SJCRH30 (cell line): ENCODE measurements at regions not wholly inside any gene's neighbourhood (a gene's known extent, or its start where the extent isn't known, plus 50 kb on each side); places are given as distances from the start of the nearest gene placed in this dataset.

Experiments used
- DNase-seq, 2 experiments: peaks; one replicate each; pipeline ENCODE4 v3.0.0-alpha.2; 2015 to 2020
- H3K27ac ChIP-seq: fragments of 250-450 bp; sonication (Bioruptor Pico); 2 replicates; pipeline ENCODE4 v1.5.1; 2020; ENCODE audit warnings: mild to moderate bottlenecking, moderate library complexity
- H3K27me3 ChIP-seq: fragments of 250-450 bp; sonication (Bioruptor Pico); 2 replicates; pipeline ENCODE4 v1.5.1; 2020; ENCODE audit warnings: mild to moderate bottlenecking, moderate library complexity
- H3K36me3 ChIP-seq: fragments of 250-450 bp; sonication (Bioruptor Pico); 2 replicates; pipeline ENCODE4 v1.5.1; 2020; ENCODE audit warnings: mild to moderate bottlenecking, moderate library complexity
- H3K4me1 ChIP-seq: fragments of 250-450 bp; sonication (Bioruptor Pico); 2 replicates; pipeline ENCODE4 v1.5.1; 2020; ENCODE audit warnings: mild to moderate bottlenecking, moderate library complexity
- H3K4me3 ChIP-seq: fragments of 250-450 bp; sonication (Bioruptor Pico); 2 replicates; pipeline ENCODE4 v1.5.1; 2020; ENCODE audit warnings: mild to moderate bottlenecking, moderate library complexity
- H3K9me3 ChIP-seq: fragments of 250-450 bp; sonication (Bioruptor Pico); replicated peaks from 2 replicates; pipeline ENCODE4 v1.5.1; 2020; ENCODE audit warnings: mild to moderate bottlenecking, moderate library complexity

- no peaks in the 10 kb centered on the region for H3K4me1 ChIP-seq
- H3K27me3 ChIP-seq: no peaks in the 10 kb centered on the region
- H3K27ac ChIP-seq: no peak overlapping the region
- no peaks in the 10 kb centered on the region for H3K9me3 ChIP-seq
- no peaks in the 10 kb centered on the region for H3K36me3 ChIP-seq
- DNase-seq: no peak
- no peak overlapping the region for H3K4me3 ChIP-seq
These were observed 510.8 kb upstream of the B3GALT2 start for GRCh38 chr1:193697115-193697762.

DNA sequence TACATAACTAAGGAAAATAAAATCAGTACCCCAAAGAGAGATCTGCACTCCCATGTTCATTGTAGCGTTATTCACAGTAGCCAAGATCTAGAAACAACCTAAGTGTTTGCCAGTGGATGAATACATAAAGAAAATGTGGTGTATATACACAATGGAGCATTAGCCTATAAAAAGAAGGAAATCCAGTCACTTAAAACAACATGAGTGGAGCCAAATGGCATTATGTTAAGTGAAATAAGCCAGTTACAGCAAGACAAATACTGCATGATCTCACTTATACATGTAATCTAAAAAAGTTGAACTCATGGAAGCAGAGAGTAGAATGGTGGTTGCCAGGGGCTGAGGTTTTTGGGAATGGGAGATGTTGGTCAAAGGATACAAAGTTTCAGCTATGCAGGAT, 508.3 kb upstream of the B3GALT2 start:
- no peak overlapping the region for H3K27ac ChIP-seq
- H3K4me3 ChIP-seq: no peak overlapping the region
- no peaks in the 10 kb centered on the region for H3K4me1 ChIP-seq
- H3K9me3 ChIP-seq: no peaks in the 10 kb centered on the region
- no peak for DNase-seq
- H3K36me3 ChIP-seq: no peaks in the 10 kb centered on the region
- H3K27me3 ChIP-seq: no peaks in the 10 kb centered on the region

DNA sequence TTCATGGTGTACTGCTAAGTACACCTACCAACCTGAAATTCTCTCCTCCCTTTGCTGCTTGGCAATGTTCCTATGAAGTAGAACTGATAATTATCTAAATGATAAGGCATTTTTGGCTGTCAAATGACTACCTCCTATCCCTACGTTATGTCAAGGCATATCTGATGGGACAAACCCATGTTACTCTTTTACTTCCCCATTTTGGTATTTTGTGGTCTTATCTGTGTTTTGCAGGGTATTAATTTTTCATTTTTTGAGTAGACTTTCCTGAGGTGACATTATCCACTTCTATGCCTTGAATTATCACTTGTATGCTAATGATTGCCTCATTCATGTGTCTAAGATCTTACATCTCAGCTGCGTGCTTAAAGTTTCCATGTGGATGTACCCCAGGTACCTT, 499.6 kb upstream of the B3GALT2 start:
- no peak for DNase-seq
- no peaks in the 10 kb centered on the region for H3K9me3 ChIP-seq
- H3K4me3 ChIP-seq: no peak overlapping the region
- no peaks in the 10 kb centered on the region for H3K36me3 ChIP-seq
- no peak overlapping the region for H3K27ac ChIP-seq
- H3K27me3 ChIP-seq: no peaks in the 10 kb centered on the region
- H3K4me1 ChIP-seq: no peaks in the 10 kb centered on the region

DNA sequence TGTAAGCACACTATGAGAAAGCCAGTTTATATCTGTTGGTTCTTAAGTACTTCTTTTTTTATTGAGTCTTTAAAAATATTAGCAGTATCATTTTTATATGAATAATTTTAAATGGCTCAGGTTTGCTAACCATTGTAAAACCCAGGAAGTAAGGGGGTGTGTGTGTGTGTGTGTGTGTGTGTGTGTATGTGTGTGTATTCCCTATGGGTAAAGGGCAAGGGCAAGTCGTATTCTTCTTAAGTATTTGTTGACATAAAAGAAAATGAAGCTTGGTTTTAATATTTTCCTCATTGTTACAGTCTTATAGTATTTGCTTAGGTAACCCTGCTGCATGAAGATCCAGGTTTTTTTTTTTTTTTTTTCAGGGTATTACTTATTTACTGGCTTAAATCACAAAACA, 495.0 kb upstream of the B3GALT2 start:
- H3K27ac ChIP-seq: no peak overlapping the region
- no peak for DNase-seq
- no peaks in the 10 kb centered on the region for H3K36me3 ChIP-seq
- H3K27me3 ChIP-seq: no peaks in the 10 kb centered on the region
- no peaks in the 10 kb centered on the region for H3K9me3 ChIP-seq
- no peak overlapping the region for H3K4me3 ChIP-seq
- no peaks in the 10 kb centered on the region for H3K4me1 ChIP-seq

- DNase-seq: no peak
- H3K4me3 ChIP-seq: no peak overlapping the region
- H3K4me1 ChIP-seq: no peaks in the 10 kb centered on the region
- H3K9me3 ChIP-seq: no peaks in the 10 kb centered on the region
- H3K27ac ChIP-seq: no peak overlapping the region
- no peaks in the 10 kb centered on the region for H3K27me3 ChIP-seq
- H3K36me3 ChIP-seq: no peaks in the 10 kb centered on the region
These were observed 494.5 kb upstream of the B3GALT2 start for GRCh38 chr1:193680924-193681316.

DNA sequence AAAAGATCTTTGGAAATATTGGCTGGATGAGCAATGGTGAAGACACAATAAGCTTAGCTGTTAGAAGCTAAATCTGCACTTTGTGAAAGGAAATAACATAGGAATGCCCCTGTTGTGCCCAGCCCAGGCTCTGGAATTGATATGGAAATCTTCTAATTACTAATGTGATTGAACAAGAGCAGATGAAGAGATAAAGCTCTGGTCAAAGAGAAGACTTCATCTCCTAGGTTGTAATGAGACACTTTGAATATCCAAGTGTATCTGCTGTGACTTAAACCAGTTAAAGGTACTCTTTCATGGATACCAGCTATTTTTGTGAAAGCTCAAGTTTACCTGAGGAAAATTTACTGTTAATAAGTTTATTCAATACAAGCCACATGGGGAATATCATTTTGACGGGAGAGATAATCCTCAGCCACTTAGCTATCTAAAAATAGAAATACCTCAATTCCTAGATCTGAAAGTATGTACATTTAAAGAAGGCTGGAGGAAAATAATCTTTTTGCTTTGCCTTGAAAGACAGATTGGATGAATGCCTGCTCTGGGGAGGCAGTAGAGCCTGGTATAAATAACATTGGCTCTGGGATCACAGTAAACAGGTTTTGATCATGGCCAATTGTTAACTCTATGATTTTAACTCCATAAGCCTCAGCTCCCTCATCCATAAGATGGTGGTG, 494.0 kb upstream of the B3GALT2 start:
- no peaks in the 10 kb centered on the region for H3K27me3 ChIP-seq
- no peaks in the 10 kb centered on the region for H3K9me3 ChIP-seq
- H3K4me1 ChIP-seq: no peaks in the 10 kb centered on the region
- DNase-seq: no peak
- H3K4me3 ChIP-seq: no peak overlapping the region
- H3K36me3 ChIP-seq: no peaks in the 10 kb centered on the region
- no peak overlapping the region for H3K27ac ChIP-seq

DNA sequence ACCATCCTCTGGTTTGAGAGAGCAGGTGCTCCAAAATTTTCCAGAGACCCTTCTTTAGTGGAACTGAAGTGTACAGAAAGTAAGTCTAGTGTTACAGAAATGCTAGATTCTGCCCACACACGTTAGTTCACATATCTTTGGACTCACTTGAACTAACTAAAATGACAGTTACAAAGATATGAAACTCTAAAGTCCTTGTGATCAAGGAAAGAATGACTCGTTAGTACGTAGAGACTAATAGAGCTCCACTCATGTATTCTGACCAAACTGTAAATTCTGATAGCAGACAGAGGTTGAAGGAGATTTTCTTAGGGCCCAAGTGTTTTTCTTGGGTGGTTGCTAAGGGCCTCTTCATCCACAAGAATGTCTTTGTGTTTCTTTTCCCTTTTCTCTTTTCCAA, 491.5 kb upstream of the B3GALT2 start:
- Histone ChIP-seq H3K4me3 (no peak overlapping the region), H3K4me1 (no peaks in the 10 kb centered on the region), H3K27ac (no peak overlapping the region), H3K36me3 (no peaks in the 10 kb centered on the region), H3K9me3 (no peaks in the 10 kb centered on the region), H3K27me3 (no peaks in the 10 kb centered on the region)
- DNase-seq: no peak

DNA sequence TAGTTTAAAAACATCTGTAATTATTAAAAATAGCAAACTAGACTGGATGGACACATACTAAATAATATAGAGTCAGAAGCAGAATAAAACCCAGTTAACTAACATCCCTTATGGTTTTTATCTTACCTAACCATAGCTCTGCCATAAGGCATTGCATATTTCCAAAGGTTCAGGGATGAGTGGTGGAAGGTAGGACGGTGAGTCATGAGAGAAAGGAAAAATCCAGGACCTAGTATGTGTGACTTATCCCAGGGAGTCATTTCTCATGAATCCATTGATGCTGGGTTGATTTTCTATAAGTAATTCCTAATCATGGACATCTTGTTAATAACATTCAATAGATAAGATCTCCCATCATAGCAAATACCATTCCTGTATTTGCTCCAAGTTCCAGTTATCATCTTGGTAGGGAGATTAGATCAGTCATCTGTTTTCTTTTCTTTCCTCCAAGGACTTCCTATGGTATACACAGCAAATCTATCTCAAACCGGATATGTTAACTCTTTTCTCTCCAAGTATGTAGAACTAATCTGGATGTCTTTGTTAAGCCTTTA, 490.7 kb upstream of the B3GALT2 start:
- no peak for DNase-seq
- Histone ChIP-seq H3K4me3 (no peak overlapping the region), H3K27me3 (no peaks in the 10 kb centered on the region), H3K4me1 (no peaks in the 10 kb centered on the region), H3K9me3 (no peaks in the 10 kb centered on the region), H3K27ac (no peak overlapping the region), H3K36me3 (no peaks in the 10 kb centered on the region)

- Histone ChIP-seq H3K27me3 (no peaks in the 10 kb centered on the region), H3K36me3 (no peaks in the 10 kb centered on the region), H3K4me1 (no peaks in the 10 kb centered on the region), H3K9me3 (no peaks in the 10 kb centered on the region), H3K4me3 (no peak overlapping the region), H3K27ac (no peak overlapping the region)
- no peak for DNase-seq
These were observed 488.0 kb upstream of the B3GALT2 start for GRCh38 chr1:193674292-193674944.

GRCh38 chr1:193666485-193667083, 480.2 kb upstream of the B3GALT2 start:
- H3K36me3 ChIP-seq: no peaks in the 10 kb centered on the region
- H3K4me1 ChIP-seq: no peaks in the 10 kb centered on the region
- H3K9me3 ChIP-seq: no peaks in the 10 kb centered on the region
- H3K4me3 ChIP-seq: no peak overlapping the region
- H3K27me3 ChIP-seq: no peaks in the 10 kb centered on the region
- no peak overlapping the region for H3K27ac ChIP-seq
- no peak for DNase-seq

DNA sequence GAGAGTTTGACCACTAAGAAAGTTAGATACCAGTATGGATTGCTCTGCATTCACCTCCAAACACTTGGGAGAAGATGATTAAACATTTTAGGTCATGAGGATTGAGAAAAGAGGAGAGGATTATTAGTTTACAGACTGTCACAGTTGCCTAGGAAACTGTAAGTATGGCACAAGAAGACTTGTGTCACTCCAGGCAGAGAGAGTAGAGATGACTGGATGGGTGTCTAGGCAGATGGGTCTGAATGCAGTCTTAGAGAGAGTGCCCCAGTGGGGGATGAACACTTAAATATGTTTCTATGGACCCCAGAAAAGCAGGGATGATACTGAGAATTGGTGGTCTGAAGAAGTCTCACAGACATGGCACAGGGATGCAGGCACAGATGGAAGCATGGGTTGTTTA, 477.6 kb upstream of the B3GALT2 start:
- Histone ChIP-seq H3K4me3 (no peak overlapping the region), H3K9me3 (no peaks in the 10 kb centered on the region), H3K4me1 (no peaks in the 10 kb centered on the region), H3K27me3 (no peaks in the 10 kb centered on the region), H3K36me3 (no peaks in the 10 kb centered on the region), H3K27ac (no peak overlapping the region)
- DNase-seq: no peak

DNA sequence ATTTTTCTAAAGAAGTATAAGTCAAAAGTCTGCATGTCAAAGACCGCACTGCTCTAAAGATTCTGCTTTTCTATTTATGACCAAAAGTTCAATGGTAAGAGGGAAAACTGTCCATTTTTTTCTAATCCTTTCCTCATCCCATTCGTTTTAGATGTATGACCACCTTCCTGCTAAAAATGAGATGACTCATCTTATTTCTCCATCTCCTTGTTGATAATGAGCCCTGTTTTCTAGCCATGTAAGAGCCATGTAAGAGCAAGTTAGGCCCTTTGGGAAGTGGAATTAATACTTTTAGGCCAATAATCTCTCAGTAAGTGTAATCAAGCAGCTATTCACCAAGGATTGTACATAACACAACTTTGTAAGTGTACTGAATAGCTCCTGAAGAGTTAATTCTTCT, 475.6 kb upstream of the B3GALT2 start:
- Histone ChIP-seq H3K27me3 (no peaks in the 10 kb centered on the region), H3K27ac (no peak overlapping the region), H3K4me3 (no peak overlapping the region), H3K9me3 (no peaks in the 10 kb centered on the region), H3K4me1 (no peaks in the 10 kb centered on the region), H3K36me3 (no peaks in the 10 kb centered on the region)
- no peak for DNase-seq

DNA sequence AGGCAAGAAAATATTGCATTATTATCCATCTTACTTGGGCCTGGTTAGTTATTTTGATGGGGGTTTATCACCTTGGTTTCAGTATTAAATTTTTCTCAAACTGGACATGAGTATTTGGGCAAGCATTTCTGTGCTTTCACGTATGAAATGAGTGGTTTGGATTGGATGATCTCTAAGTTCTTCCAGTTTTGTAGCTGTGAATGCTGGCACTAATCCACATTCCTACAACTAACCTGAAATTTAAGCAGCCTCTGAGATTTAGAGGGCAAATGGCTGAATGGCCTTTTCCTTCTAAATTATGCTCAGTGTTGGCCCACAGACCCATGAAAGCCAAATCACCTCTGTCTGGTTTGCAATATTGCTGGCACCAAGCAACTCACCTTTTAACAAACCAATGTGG, 475.0 kb upstream of the B3GALT2 start:
- no peaks in the 10 kb centered on the region for H3K27me3 ChIP-seq
- no peak overlapping the region for H3K27ac ChIP-seq
- no peaks in the 10 kb centered on the region for H3K4me1 ChIP-seq
- no peaks in the 10 kb centered on the region for H3K36me3 ChIP-seq
- no peak for DNase-seq
- H3K4me3 ChIP-seq: no peak overlapping the region
- H3K9me3 ChIP-seq: no peaks in the 10 kb centered on the region

- no peak for DNase-seq
- H3K4me1 ChIP-seq: no peaks in the 10 kb centered on the region
- H3K9me3 ChIP-seq: no peaks in the 10 kb centered on the region
- H3K27me3 ChIP-seq: no peaks in the 10 kb centered on the region
- H3K4me3 ChIP-seq: no peak overlapping the region
- no peak overlapping the region for H3K27ac ChIP-seq
- H3K36me3 ChIP-seq: no peaks in the 10 kb centered on the region
These were observed 474.0 kb upstream of the B3GALT2 start for GRCh38 chr1:193660428-193660827.

DNA sequence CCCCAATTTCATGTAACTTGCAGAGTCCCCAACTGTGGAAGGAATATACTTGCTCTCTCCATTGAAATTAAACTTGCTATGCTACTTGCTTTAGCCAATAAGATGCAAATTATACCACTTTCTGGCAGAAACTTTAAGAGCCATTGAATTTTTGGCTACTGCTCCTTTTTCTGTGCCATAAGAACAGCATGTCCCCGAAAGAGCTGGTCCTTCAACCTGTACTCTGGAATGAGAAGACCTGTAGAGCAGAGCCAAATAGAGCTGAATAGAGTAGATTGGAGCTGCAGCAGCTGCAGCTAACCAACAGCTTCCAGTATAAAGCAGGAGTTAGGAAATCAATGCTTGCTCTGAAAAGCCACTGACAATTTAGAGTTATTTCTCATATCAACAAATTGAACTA, 472.3 kb upstream of the B3GALT2 start:
- Histone ChIP-seq H3K4me1 (no peaks in the 10 kb centered on the region), H3K9me3 (no peaks in the 10 kb centered on the region), H3K36me3 (no peaks in the 10 kb centered on the region), H3K27me3 (no peaks in the 10 kb centered on the region), H3K27ac (no peak overlapping the region), H3K4me3 (no peak overlapping the region)
- no peak for DNase-seq
